Suprapubic skin (tissue), 4 donors: ENCODE measurements at regions not wholly inside any gene's neighbourhood (a gene's known extent, or its start where the extent isn't known, plus 50 kb on each side); places are given as distances from the start of the nearest gene placed in this dataset.

Experiments
- DNase-seq, 2 donors: peaks; one replicate each; pipeline ENCODE4 v3.0.0-alpha.2; 2019; ENCODE audit warnings: low spot score in 2 of 2
- H3K27ac ChIP-seq: fragments of 200-600 bp; sonication (generic); one replicate; pipeline ENCODE4 v1.5.1; 2019
- H3K27me3 ChIP-seq: fragments of 200-600 bp; sonication (generic); one replicate; pipeline ENCODE4 v1.5.1; 2019
- H3K36me3 ChIP-seq: fragments of 200-600 bp; sonication (generic); one replicate; pipeline ENCODE4 v1.5.1; 2019
- H3K4me1 ChIP-seq: fragments of 200-600 bp; sonication (generic); one replicate; pipeline ENCODE4 v1.5.1; 2019
- H3K4me3 ChIP-seq: fragments of 200-600 bp; sonication (generic); one replicate; pipeline ENCODE4 v1.5.1; 2019; ENCODE audit warnings: mild to moderate bottlenecking
- H3K9me3 ChIP-seq: fragments of 200-600 bp; sonication (generic); one replicate; pipeline ENCODE4 v1.5.1; 2019
- CTCF ChIP-seq, 2 donors: fragments of 200-600 bp in 1 of 2; fragments of 450-650 bp in 1 of 2; sonication (generic) in 1 of 2; IDR thresholded peaks; one replicate each; pipeline ENCODE4 v1.5.1; 2016 to 2019; ENCODE audit warnings: antibody characterized with exemption in 2 of 2, mild to moderate bottlenecking in 1 of 2, moderate library complexity in 1 of 2
- EP300 ChIP-seq: sonication (generic); formaldehyde crosslinking; IDR thresholded peaks from one replicate; pipeline ENCODE4 v1.6.1; 2017; ENCODE audit warnings: antibody characterized with exemption
- POLR2A ChIP-seq, 2 donors: fragments of 450-650 bp; IDR thresholded peaks; one replicate each; pipeline ENCODE4 v1.6.1; 2017; ENCODE audit warnings: antibody characterized with exemption in 2 of 2, mild to moderate bottlenecking in 2 of 2, moderate library complexity in 2 of 2
- POLR2AphosphoS5 ChIP-seq, 3 donors: sonication (generic); formaldehyde crosslinking; IDR thresholded peaks; one replicate each; pipeline ENCODE4 v1.6.1; 2017; ENCODE audit warnings: antibody characterized with exemption in 3 of 3
- WGBS: methylation state at CpG from one replicate; pipeline ENCODE4 v1.1.5; 2018; 5-methylcytosine and 5-hydroxymethylcytosine counted together

GRCh38 chr10:9193120-9193519 lies 1138.6 kb downstream of the GATA3 start:
- DNase-seq, result no peak
- Histone ChIP-seq H3K4me1 (no peaks in the 10 kb centered on the region), H3K36me3 (no peaks in the 10 kb centered on the region), H3K27me3 (peaks cover 18% of the 10 kb centered on the region), H3K4me3 (no peak overlapping the region), H3K9me3 (no peaks in the 10 kb centered on the region), H3K27ac (no peak overlapping the region)
- TF ChIP-seq POLR2AphosphoS5 (IDR thresholded peaks at IDR 0.05) (no peak), CTCF (IDR thresholded peaks at IDR 0.05) (no peak), EP300 (no peak), POLR2A (IDR thresholded peaks at IDR 0.05) (no peak)
- 90% methylated on average over 6 of the region's 6 CpGs for WGBS

- 57% methylated on average over 2 of the region's 2 CpGs for WGBS
- H3K27ac ChIP-seq, result no peak overlapping the region
- no peak for DNase-seq
- no peaks in the 10 kb centered on the region for H3K36me3 ChIP-seq
- peaks cover 18% of the 10 kb centered on the region for H3K27me3 ChIP-seq
- no peaks in the 10 kb centered on the region for H3K4me1 ChIP-seq
- no peaks in the 10 kb centered on the region for H3K9me3 ChIP-seq
- TF ChIP-seq EP300 (no peak), POLR2A (IDR thresholded peaks at IDR 0.05) (no peak), POLR2AphosphoS5 (IDR thresholded peaks at IDR 0.05) (no peak), CTCF (IDR thresholded peaks at IDR 0.05) (no peak)
- H3K4me3 ChIP-seq, result no peak overlapping the region
Measured at GRCh38 chr10:9195385-9195784, 1140.9 kb downstream of the GATA3 start.

DNA sequence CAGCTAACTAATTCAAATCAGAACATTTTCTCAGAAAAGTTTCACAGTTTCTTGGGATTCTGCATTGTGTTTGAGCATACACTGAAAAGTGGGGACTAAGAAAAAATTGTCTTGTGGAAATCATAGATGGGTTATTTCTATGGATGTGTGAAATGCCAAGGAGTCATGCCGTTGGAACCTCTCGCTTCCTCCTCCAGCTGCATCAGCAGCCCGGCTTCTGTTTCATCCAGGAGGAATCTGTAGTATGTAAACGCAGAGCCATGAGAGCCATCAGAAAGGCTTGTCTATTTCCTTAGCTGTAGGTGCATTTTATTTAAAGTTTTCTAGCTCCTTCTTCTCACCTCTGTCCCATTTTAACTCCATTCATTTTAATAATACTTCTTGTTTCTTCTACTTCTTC lies 1144.1 kb downstream of the GATA3 start:
- Histone ChIP-seq H3K4me3 (no peak overlapping the region), H3K36me3 (no peaks in the 10 kb centered on the region), H3K4me1 (no peaks in the 10 kb centered on the region), H3K27ac (no peak overlapping the region), H3K9me3 (no peaks in the 10 kb centered on the region), H3K27me3 (peaks cover 18% of the 10 kb centered on the region)
- TF ChIP-seq EP300 (no peak), POLR2AphosphoS5 (IDR thresholded peaks at IDR 0.05) (no peak), POLR2A (IDR thresholded peaks at IDR 0.05) (no peak), CTCF (IDR thresholded peaks at IDR 0.05) (no peak)
- WGBS, result 56% methylated on average over 4 of the region's 4 CpGs
- DNase-seq, result no peak

DNA sequence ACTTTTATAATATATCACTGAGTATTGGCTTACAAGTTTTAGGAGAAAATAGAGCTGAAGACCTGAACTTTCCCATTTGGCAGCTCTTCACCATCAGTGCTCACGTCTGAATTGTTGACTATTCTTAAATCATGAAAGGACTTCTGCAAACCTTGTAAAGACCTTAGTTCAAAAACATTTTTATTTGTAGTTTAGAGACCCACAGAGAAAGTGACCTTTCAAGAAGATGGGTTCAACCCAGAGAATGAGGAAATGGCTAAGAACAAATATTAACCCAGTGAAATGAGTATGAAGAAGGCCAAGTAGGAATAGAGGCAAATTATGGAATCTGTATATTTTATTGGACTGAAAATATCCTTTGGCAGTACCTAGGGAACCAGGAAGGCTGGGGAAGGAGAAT lies 1151.1 kb downstream of the GATA3 start:
- H3K9me3 ChIP-seq, result no peaks in the 10 kb centered on the region
- TF ChIP-seq POLR2AphosphoS5 (IDR thresholded peaks at IDR 0.05) (no peak), EP300 (no peak), CTCF (IDR thresholded peaks at IDR 0.05) (no peak), POLR2A (IDR thresholded peaks at IDR 0.05) (no peak)
- H3K4me3 ChIP-seq, result no peak overlapping the region
- H3K27ac ChIP-seq, result no peak overlapping the region
- H3K27me3 ChIP-seq, result no peaks in the 10 kb centered on the region
- WGBS, result 65% methylated on average over 1 of the region's 1 CpG
- H3K36me3 ChIP-seq, result no peaks in the 10 kb centered on the region
- H3K4me1 ChIP-seq, result peaks cover 3% of the 10 kb centered on the region
- DNase-seq, result no peak

DNA sequence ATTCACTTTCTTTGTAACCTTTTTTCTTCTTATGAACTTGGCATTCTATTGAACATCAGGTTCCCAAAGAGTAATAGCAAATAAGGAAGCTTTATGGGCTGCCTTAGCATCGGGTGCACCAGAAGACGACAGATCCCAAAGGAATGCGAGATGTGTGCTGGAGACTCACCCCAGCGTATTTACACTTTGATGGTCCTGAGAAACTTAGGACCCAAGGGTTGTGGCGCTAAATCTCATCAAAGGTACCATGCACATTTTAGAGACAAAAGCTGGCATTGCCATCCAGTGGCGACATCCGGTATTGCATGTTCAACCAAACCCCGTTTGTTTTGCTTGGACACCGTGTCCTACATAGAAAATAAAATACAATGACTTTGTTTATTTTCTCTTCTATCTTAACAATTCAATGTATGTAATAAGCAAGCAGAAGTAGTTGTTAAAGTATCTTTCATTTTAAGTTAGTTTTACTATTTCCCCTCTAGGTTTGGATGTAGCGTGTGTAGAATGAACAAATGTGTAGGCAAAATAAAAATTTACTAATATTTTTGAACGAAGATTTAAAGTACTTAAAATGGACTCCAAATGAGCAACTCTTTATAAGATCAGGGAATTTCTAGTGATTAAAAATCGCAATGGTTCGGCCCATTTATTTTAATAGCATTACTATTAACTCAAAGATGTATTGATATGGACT lies 1154.8 kb downstream of the GATA3 start:
- no peaks in the 10 kb centered on the region for H3K9me3 ChIP-seq
- DNase-seq, result peak in 1 of 2 donors; percentile 67
- no peak overlapping the region for H3K4me3 ChIP-seq
- H3K4me1 ChIP-seq, result peaks cover 3% of the 10 kb centered on the region
- 18% methylated on average over 13 of the region's 13 CpGs for WGBS
- no peaks in the 10 kb centered on the region for H3K36me3 ChIP-seq
- no peak for TF ChIP-seq POLR2A (IDR thresholded peaks at IDR 0.05)
- no peak for TF ChIP-seq EP300
- peak; percentile 78 to 80 for TF ChIP-seq CTCF (IDR thresholded peaks at IDR 0.05)
- TF ChIP-seq POLR2AphosphoS5 (IDR thresholded peaks at IDR 0.05), result no peak
- H3K27ac ChIP-seq, result no peak overlapping the region
- H3K27me3 ChIP-seq, result no peaks in the 10 kb centered on the region
